ENCODE measurements at regions not wholly inside any gene's neighbourhood (a gene's known extent, or its start where the extent isn't known, plus 50 kb on each side); places are given as distances from the start of the nearest gene placed in this dataset.

DNA sequence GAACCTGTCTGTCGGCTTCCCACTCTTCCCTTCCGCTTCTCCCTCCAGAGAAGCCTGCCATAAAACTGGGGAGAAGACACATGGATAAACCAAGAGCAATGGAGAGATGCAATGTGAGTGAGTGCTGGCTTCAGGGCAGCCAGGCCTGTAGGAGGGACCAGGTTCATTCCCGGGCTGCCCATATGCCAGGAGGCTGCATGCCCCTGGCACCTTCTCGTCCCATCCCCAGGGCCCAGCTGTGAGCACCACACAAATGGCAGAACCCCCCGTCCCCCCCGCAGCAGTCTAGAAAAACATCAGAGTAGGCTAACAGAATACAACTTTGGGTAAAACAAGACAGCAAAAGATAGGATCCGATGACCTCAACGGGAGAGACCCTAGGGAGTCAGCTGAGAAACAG lies 341.3 kb upstream of the SHH start:
- Mint-ChIP-seq H3K4me1 (no peaks in the 10 kb centered on the region), H3K27me3 (peaks cover 0 to 4% of the 10 kb centered on the region in 2 donors), H3K9me3 (peaks cover 0 to 2% (median 0%) of the 10 kb centered on the region in 5 donors), H3K4me3 (no peak overlapping the region), H3K27ac (no peak overlapping the region), H3K36me3 (no peaks in the 10 kb centered on the region)
- Histone ChIP-seq H3K27me3 (ENCODE audit: insufficient read depth, low read length, poor library complexity, severe bottlenecking) (no peaks in the 10 kb centered on the region), H3K9me3 (ENCODE audit: low read length) (no peaks in the 10 kb centered on the region), H3K4me1 (ENCODE audit: insufficient read depth, low read length) (no peaks in the 10 kb centered on the region), H3K4me3 (ENCODE audit: low read length) (no peak overlapping the region), H3K36me3 (ENCODE audit: insufficient read depth, low read length) (no peaks in the 10 kb centered on the region), H3K27ac (ENCODE audit: low read depth, low read length) (no peak overlapping the region)
- no peak for DNase-seq
- ChIA-PET CTCF (no interaction called here), POLR2A (no interaction called here)

DNA sequence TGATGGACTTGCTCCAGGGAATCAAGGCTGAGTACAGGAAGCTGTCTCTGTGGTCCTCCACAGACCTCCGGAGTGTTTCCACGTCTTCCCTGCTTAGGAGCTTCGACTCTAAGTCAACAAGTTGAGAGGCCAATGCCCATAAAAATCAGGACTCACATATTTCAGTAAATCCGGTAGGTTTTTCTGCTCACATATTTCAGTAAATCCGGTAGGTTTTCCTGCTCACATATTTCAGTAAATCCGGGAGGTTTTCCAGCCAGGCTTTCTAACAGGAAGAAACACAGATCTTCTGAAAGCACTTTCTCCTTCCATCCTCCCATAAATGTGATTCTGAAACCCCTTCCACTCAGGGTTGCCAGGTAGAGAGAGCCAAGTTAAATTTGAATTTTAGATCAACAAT lies 340.1 kb upstream of the SHH start:
- Mint-ChIP-seq H3K4me3 (no peak overlapping the region), H3K27ac (no peak overlapping the region), H3K36me3 (no peaks in the 10 kb centered on the region), H3K27me3 (peaks cover 0 to 4% of the 10 kb centered on the region in 2 donors), H3K4me1 (no peaks in the 10 kb centered on the region), H3K9me3 (peaks cover 0 to 2% (median 0%) of the 10 kb centered on the region in 5 donors)
- no peaks in the 10 kb centered on the region for H3K36me3 ChIP-seq (ENCODE audit: insufficient read depth, low read length)
- POLR2A ChIA-PET, result no interaction called here
- no peak overlapping the region for H3K27ac ChIP-seq (ENCODE audit: low read depth, low read length)
- CTCF ChIA-PET, result no interaction called here
- H3K4me3 ChIP-seq (ENCODE audit: low read length), result no peak overlapping the region
- H3K27me3 ChIP-seq (ENCODE audit: insufficient read depth, low read length, poor library complexity, severe bottlenecking), result no peaks in the 10 kb centered on the region
- H3K4me1 ChIP-seq (ENCODE audit: insufficient read depth, low read length), result no peaks in the 10 kb centered on the region
- DNase-seq, result no peak
- no peaks in the 10 kb centered on the region for H3K9me3 ChIP-seq (ENCODE audit: low read length)

DNA sequence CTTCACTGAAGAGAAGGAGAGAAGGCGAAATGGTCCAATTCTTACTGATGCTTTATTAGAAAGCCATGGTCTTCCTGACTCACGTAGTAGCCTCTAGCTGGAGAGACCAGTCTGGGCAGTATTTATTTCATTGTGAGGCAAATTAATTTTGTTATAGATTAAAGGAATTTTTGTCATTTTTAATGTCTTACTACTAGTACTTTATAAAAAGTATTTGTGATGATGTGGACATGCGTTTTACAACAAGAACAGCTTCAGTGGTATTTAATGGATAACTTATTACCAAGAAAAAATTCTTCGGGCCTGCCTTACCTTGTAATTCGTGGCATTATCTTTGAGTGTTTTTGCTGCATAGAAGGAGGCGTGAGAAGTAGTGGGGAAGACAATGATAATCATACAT lies 339.4 kb upstream of the SHH start:
- Mint-ChIP-seq H3K4me1 (no peaks in the 10 kb centered on the region), H3K27ac (no peak overlapping the region), H3K9me3 (peaks cover 0 to 2% (median 0%) of the 10 kb centered on the region in 5 donors), H3K4me3 (no peak overlapping the region), H3K27me3 (peaks cover 0 to 4% of the 10 kb centered on the region in 2 donors), H3K36me3 (no peaks in the 10 kb centered on the region)
- ChIA-PET CTCF (no interaction called here), POLR2A (no interaction called here)
- Histone ChIP-seq H3K36me3 (ENCODE audit: insufficient read depth, low read length) (no peaks in the 10 kb centered on the region), H3K4me1 (ENCODE audit: insufficient read depth, low read length) (no peaks in the 10 kb centered on the region), H3K4me3 (ENCODE audit: low read length) (no peak overlapping the region), H3K9me3 (ENCODE audit: low read length) (no peaks in the 10 kb centered on the region), H3K27me3 (ENCODE audit: insufficient read depth, low read length, poor library complexity, severe bottlenecking) (no peaks in the 10 kb centered on the region), H3K27ac (ENCODE audit: low read depth, low read length) (no peak overlapping the region)
- DNase-seq, result no peak

DNA sequence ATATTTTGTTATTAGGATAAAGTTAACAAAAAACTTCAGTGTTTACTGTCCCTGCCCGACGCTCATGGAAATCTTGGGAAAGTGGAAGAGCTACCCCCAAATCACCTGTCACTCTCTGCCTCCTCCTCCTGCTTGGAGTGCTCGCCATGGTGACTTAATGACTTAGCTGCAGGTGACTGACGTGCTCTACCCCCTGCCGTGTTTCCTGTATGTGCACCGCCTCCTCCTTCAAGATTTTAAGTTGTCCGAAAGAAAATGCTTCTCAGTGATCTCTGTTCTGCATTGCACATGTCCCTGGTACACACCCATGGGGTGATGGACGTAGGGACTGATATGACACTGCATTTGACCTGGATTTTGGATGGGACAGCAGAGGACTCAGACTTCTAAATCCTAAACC lies 338.8 kb upstream of the SHH start:
- H3K27me3 ChIP-seq (ENCODE audit: insufficient read depth, low read length, poor library complexity, severe bottlenecking), result no peaks in the 10 kb centered on the region
- H3K27ac Mint-ChIP-seq, result no peak overlapping the region
- H3K9me3 Mint-ChIP-seq, result no peaks in the 10 kb centered on the region
- no peak overlapping the region for H3K4me3 Mint-ChIP-seq
- H3K27ac ChIP-seq (ENCODE audit: low read depth, low read length), result no peak overlapping the region
- CTCF ChIA-PET, result no interaction called here
- no peaks in the 10 kb centered on the region for H3K9me3 ChIP-seq (ENCODE audit: low read length)
- no peaks in the 10 kb centered on the region for H3K36me3 Mint-ChIP-seq
- H3K4me3 ChIP-seq (ENCODE audit: low read length), result no peak overlapping the region
- H3K4me1 ChIP-seq (ENCODE audit: insufficient read depth, low read length), result no peaks in the 10 kb centered on the region
- H3K36me3 ChIP-seq (ENCODE audit: insufficient read depth, low read length), result no peaks in the 10 kb centered on the region
- no peaks in the 10 kb centered on the region for H3K4me1 Mint-ChIP-seq
- DNase-seq, result no peak
- H3K27me3 Mint-ChIP-seq, result peaks cover 0 to 4% of the 10 kb centered on the region in 2 donors
- POLR2A ChIA-PET, result no interaction called here

DNA sequence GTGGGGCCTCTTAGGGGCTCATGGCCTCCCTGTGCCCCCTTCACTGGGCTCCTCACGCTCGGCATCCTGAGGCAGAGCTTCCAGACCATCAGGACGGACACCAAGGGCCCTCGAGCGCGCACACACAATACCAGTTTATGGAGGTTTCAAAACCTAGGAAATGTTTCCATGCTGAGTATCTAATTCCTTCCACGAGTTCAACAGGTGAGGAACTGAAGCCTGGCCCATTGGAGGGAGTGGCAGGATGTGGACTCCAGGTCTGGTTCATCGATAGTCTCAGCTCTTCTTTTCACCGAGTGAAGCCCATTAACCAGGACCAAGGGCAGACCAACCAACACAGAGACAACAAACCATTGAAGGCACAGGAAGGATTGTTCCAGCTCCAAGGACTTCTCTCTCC lies 336.7 kb upstream of the SHH start:
- H3K9me3 Mint-ChIP-seq, result no peaks in the 10 kb centered on the region
- ChIA-PET CTCF (no interaction called here), POLR2A (no interaction called here)
- Histone ChIP-seq H3K27ac (ENCODE audit: low read depth, low read length) (no peak overlapping the region), H3K4me1 (ENCODE audit: insufficient read depth, low read length) (no peaks in the 10 kb centered on the region), H3K27me3 (ENCODE audit: insufficient read depth, low read length, poor library complexity, severe bottlenecking) (peaks cover 4% of the 10 kb centered on the region), H3K9me3 (ENCODE audit: low read length) (no peaks in the 10 kb centered on the region), H3K4me3 (ENCODE audit: low read length) (no peak overlapping the region), H3K36me3 (ENCODE audit: insufficient read depth, low read length) (no peaks in the 10 kb centered on the region)
- H3K27ac Mint-ChIP-seq, result no peak overlapping the region
- H3K27me3 Mint-ChIP-seq, result peaks cover 5 to 10% of the 10 kb centered on the region in 2 donors
- H3K4me3 Mint-ChIP-seq, result no peak overlapping the region
- no peaks in the 10 kb centered on the region for H3K4me1 Mint-ChIP-seq
- H3K36me3 Mint-ChIP-seq, result no peaks in the 10 kb centered on the region
- DNase-seq, result no peak

DNA sequence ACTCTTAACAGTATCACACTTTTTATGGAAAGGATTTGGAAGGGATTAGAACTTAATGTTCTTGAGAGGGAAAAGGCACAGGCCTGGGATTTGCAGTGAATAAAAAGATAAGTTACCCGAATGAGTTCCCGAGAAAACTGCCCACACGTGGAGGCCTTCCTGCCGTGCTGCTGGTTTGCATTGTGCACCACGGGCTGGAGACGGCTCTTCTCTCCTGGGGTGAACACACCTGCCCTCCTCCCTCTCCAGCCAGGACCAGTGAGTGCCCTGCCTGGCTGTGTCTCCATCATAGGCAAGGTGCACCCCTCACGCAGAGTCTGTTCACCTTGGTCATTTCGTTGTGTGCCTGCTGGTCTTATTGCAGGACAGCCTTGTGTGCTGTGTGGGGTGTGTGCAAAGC lies 336.3 kb upstream of the SHH start:
- no peak overlapping the region for H3K27ac Mint-ChIP-seq
- H3K27me3 Mint-ChIP-seq, result peaks cover 5 to 10% of the 10 kb centered on the region in 2 donors
- no peaks in the 10 kb centered on the region for H3K36me3 ChIP-seq (ENCODE audit: insufficient read depth, low read length)
- H3K27me3 ChIP-seq (ENCODE audit: insufficient read depth, low read length, poor library complexity, severe bottlenecking), result peaks cover 4% of the 10 kb centered on the region
- H3K36me3 Mint-ChIP-seq, result no peaks in the 10 kb centered on the region
- H3K9me3 Mint-ChIP-seq, result no peaks in the 10 kb centered on the region
- no peaks in the 10 kb centered on the region for H3K4me1 Mint-ChIP-seq
- H3K9me3 ChIP-seq (ENCODE audit: low read length), result no peaks in the 10 kb centered on the region
- H3K4me3 Mint-ChIP-seq, result no peak overlapping the region
- POLR2A ChIA-PET, result no interaction called here
- CTCF ChIA-PET, result no interaction called here
- H3K4me3 ChIP-seq (ENCODE audit: low read length), result no peak overlapping the region
- H3K27ac ChIP-seq (ENCODE audit: low read depth, low read length), result no peak overlapping the region
- DNase-seq, result no peak
- H3K4me1 ChIP-seq (ENCODE audit: insufficient read depth, low read length), result no peaks in the 10 kb centered on the region

DNA sequence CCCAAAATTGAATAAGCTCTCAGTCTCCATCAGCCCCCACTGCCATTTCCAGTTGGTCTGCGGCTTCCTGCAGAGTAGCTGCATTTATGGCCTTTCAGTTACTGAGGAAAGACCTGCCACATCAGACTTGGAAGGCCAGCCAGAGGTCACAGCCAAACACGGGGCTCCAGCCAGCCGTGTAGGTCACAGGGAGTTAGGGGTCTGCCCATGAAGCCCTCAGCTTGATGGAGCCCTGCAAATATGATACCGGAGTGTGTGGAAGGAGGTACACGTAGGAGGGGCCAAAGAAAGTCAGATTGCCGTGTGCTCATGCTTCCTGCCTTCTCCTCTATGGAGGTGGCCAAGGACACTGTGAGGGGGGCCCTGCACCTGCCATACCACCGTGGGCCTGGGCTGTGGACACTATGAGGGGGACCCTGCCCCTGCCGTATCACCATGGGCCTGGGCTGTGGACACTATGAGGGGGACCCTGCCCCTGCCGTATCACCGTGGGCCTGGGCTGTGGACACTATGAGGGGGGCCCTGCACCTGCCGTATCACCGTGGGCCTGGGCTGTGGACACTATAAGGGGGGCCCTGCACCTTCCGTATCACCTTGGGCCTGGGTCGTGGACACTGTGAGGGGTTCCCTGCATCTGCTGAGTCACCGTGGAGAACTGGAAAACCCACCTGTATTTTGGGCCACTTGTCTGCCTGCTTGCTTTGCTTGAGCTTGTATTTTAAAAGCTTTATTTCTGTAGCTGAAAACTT lies 335.7 kb upstream of the SHH start:
- H3K27ac ChIP-seq (ENCODE audit: low read depth, low read length), result no peak overlapping the region
- no peaks in the 10 kb centered on the region for H3K4me1 ChIP-seq (ENCODE audit: insufficient read depth, low read length)
- H3K36me3 ChIP-seq (ENCODE audit: insufficient read depth, low read length), result no peaks in the 10 kb centered on the region
- no peak for DNase-seq
- ChIA-PET CTCF (no interaction called here), POLR2A (no interaction called here)
- H3K9me3 ChIP-seq (ENCODE audit: low read length), result no peaks in the 10 kb centered on the region
- no peak overlapping the region for H3K4me3 ChIP-seq (ENCODE audit: low read length)
- no peak overlapping the region for H3K27ac Mint-ChIP-seq
- H3K36me3 Mint-ChIP-seq, result no peaks in the 10 kb centered on the region
- H3K27me3 Mint-ChIP-seq, result peaks cover 5 to 10% of the 10 kb centered on the region in 2 donors
- no peaks in the 10 kb centered on the region for H3K4me1 Mint-ChIP-seq
- no peak overlapping the region for H3K4me3 Mint-ChIP-seq
- no peaks in the 10 kb centered on the region for H3K9me3 Mint-ChIP-seq
- peaks cover 4% of the 10 kb centered on the region for H3K27me3 ChIP-seq (ENCODE audit: insufficient read depth, low read length, poor library complexity, severe bottlenecking)

DNA sequence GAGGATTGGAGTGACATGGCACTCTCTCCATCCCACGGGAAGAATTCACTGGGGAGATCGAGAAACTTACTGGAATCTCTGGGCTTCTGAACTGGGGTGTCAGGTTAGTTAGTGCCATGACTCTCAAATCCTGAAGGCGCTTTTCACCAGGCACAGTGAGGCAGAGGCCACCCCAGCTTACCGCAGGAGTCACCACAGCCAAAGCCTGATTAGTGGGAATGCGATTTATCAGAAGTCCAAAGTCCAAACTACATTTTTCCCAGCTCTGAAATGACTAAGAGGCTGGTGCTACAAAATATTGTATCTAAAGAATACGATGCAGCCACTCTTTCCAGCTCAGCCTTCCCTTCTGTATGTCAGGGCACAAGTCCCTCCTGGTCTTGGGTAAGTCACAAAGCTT lies 334.8 kb upstream of the SHH start:
- peaks cover 5 to 10% of the 10 kb centered on the region in 2 donors for H3K27me3 Mint-ChIP-seq
- H3K27ac ChIP-seq (ENCODE audit: low read depth, low read length), result no peak overlapping the region
- no peaks in the 10 kb centered on the region for H3K36me3 ChIP-seq (ENCODE audit: insufficient read depth, low read length)
- ChIA-PET CTCF (no interaction called here), POLR2A (no interaction called here)
- no peak overlapping the region for H3K27ac Mint-ChIP-seq
- H3K4me1 ChIP-seq (ENCODE audit: insufficient read depth, low read length), result no peaks in the 10 kb centered on the region
- no peaks in the 10 kb centered on the region for H3K9me3 Mint-ChIP-seq
- H3K36me3 Mint-ChIP-seq, result no peaks in the 10 kb centered on the region
- no peaks in the 10 kb centered on the region for H3K9me3 ChIP-seq (ENCODE audit: low read length)
- H3K4me3 Mint-ChIP-seq, result no peak overlapping the region
- H3K4me1 Mint-ChIP-seq, result no peaks in the 10 kb centered on the region
- H3K27me3 ChIP-seq (ENCODE audit: insufficient read depth, low read length, poor library complexity, severe bottlenecking), result peaks cover 4% of the 10 kb centered on the region
- no peak for DNase-seq
- H3K4me3 ChIP-seq (ENCODE audit: low read length), result no peak overlapping the region

DNA sequence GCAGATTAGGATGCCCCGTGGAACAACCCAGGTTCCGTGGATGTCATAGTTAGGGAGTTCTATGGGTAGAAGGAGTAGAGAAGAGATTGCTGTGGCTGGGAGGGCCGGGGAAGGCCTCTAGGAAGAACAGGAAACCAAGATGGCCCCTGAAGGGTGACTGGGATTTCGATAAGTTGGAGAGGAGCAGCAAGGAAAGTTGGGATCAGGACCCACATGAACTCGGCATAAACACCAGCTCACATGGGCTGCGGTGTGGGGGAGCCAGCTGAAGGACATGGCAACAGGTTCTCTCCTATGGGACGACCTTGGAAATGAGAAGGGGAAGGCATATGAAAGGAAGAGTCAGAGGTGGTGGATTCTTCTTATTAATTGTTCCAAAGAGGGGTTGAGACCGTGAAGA lies 333.7 kb upstream of the SHH start:
- DNase-seq, result no peak
- H3K27ac Mint-ChIP-seq, result no peak overlapping the region
- CTCF ChIA-PET, result no interaction called here

More for the DNA sequence above, 333.7 kb upstream of the SHH start:
- Histone ChIP-seq H3K27ac (ENCODE audit: low read depth, low read length) (no peak overlapping the region), H3K27me3 (ENCODE audit: insufficient read depth, low read length, poor library complexity, severe bottlenecking) (peaks cover 4% of the 10 kb centered on the region), H3K4me3 (ENCODE audit: low read length) (no peak overlapping the region), H3K36me3 (ENCODE audit: insufficient read depth, low read length) (no peaks in the 10 kb centered on the region), H3K9me3 (ENCODE audit: low read length) (no peaks in the 10 kb centered on the region), H3K4me1 (ENCODE audit: insufficient read depth, low read length) (no peaks in the 10 kb centered on the region)
- H3K9me3 Mint-ChIP-seq, result no peaks in the 10 kb centered on the region
- no peaks in the 10 kb centered on the region for H3K4me1 Mint-ChIP-seq
- no peaks in the 10 kb centered on the region for H3K36me3 Mint-ChIP-seq
- no peak overlapping the region for H3K4me3 Mint-ChIP-seq
- POLR2A ChIA-PET, result no interaction called here
- peaks cover 5 to 7% of the 10 kb centered on the region in 2 donors for H3K27me3 Mint-ChIP-seq

Data from CD8-positive, alpha-beta memory T cell (primary cell).